D721Med (cell line): ENCODE measurements at regions not wholly inside any gene's neighbourhood (a gene's known extent, or its start where the extent isn't known, plus 50 kb on each side); places are given as distances from the start of the nearest gene placed in this dataset.

Experiments
- DNase-seq: peaks from one replicate; pipeline ENCODE4 v3.0.0; 2011; ENCODE audit warnings: low spot score; ENCODE audit not compliant: insufficient read length
- FAIRE-seq: peaks from 2 replicates; lab custom pipeline; 2011; peaks lifted over from hg19 to GRCh38; lab: Jason Lieb, UNC
- CTCF ChIP-seq: IDR thresholded peaks from 2 replicates; pipeline ENCODE4 v1.5.1; 2012; ENCODE audit warnings: mild to moderate bottlenecking, control low read depth; ENCODE audit not compliant: insufficient read depth; ENCODE audit errors: missing control alignments

- DNase-seq: no peak
- no peak for TF ChIP-seq CTCF
- no peak for FAIRE-seq
Measured at GRCh38 chr7:16034353-16034752, 347.9 kb upstream of the MEOX2 start.

- DNase-seq: no peak
- no peak for FAIRE-seq
- TF ChIP-seq CTCF: no peak
Measured at GRCh38 chr7:16033233-16033632, 346.8 kb upstream of the MEOX2 start.

GRCh38 chr7:16028636-16029035 is 342.2 kb upstream of the MEOX2 start:
- no peak for TF ChIP-seq CTCF
- DNase-seq (no peak), FAIRE-seq (no peak)

GRCh38 chr7:16028103-16028502 is 341.6 kb upstream of the MEOX2 start:
- TF ChIP-seq CTCF: no peak
- no peak for DNase-seq
- no peak for FAIRE-seq

GRCh38 chr7:16027396-16027795 is 340.9 kb upstream of the MEOX2 start:
- no peak for FAIRE-seq
- no peak for TF ChIP-seq CTCF

GRCh38 chr7:16026253-16027020 is 340.0 kb upstream of the MEOX2 start:
- FAIRE-seq (no peak), DNase-seq (no peak)
- no peak for TF ChIP-seq CTCF

More at GRCh38 chr7:16027396-16027795, 340.9 kb upstream of the MEOX2 start:
- DNase-seq: no peak

- FAIRE-seq (no peak), DNase-seq (no peak)
- TF ChIP-seq CTCF: no peak
Measured at GRCh38 chr7:16025696-16026095, 339.2 kb upstream of the MEOX2 start.
